ENCODE measurements at regions not wholly inside any gene's neighbourhood (a gene's known extent, or its start where the extent isn't known, plus 50 kb on each side); places are given as distances from the start of the nearest gene placed in this dataset.

DNA sequence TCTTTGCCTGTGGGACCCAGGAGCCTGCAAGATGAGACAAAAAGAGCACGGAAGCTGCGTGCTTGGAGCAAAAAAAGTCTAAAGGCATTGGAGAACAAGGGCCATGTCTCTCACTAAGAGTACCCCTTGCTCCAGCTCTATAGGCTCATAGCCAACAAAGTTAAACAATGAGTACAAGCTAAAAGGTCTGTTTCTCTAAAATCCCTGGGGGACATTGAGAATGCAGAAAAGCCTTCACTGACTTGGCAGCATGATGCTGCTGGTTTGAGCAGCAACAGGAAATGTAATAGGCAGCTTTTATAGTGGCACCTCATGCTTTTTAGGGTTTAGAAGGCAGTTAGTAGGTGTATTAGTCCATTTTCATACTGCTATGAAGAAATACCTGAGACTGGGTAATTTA is 287.5 kb downstream of the SMARCA2 start:
- WGBS, 2 donors (ENCODE audit: low coverage in 1 of 2), result 76 to 83% methylated on average over 2 of the region's 2 CpGs
- Histone ChIP-seq H3K36me3 (no peaks in the 10 kb centered on the region), H3K4me1 (no peaks in the 10 kb centered on the region), H3K27me3 (no peaks in the 10 kb centered on the region), H3K27ac (no peak overlapping the region), H3K9me3 (no peaks in the 10 kb centered on the region), H3K4me3 (no peak overlapping the region)
- no peak for DNase-seq
- in situ Hi-C loops (cut with MboI; ENCODE audit: low pct_ligation_motif_present in 1 of 4, low pct_unique_long_range_greater_than_20kb in 1 of 4, low sequenced_read_pairs in 3 of 4) (no loop called here), intact Hi-C loops (cut with DNase I; ENCODE audit: low total_unique reads) (no loop called here)
- TF ChIP-seq POLR2AphosphoS5 (IDR thresholded peaks at IDR 0.05) (no peak), EP300 (IDR thresholded peaks at IDR 0.05; ENCODE audit: low read depth) (no peak), CTCF (IDR thresholded peaks at IDR 0.05) (no peak), POLR2A (IDR thresholded peaks at IDR 0.05) (no peak)

GRCh38 chr9:2303056-2303455 is 287.9 kb downstream of the SMARCA2 start:
- H3K4me3 ChIP-seq, result no peak overlapping the region
- no peak for DNase-seq
- no peaks in the 10 kb centered on the region for H3K27me3 ChIP-seq
- no peak overlapping the region for H3K27ac ChIP-seq
- intact Hi-C loops (cut with DNase I; ENCODE audit: low total_unique reads) (no loop called here), in situ Hi-C loops (cut with MboI; ENCODE audit: low pct_ligation_motif_present in 1 of 4, low pct_unique_long_range_greater_than_20kb in 1 of 4, low sequenced_read_pairs in 3 of 4) (no loop called here)
- no peaks in the 10 kb centered on the region for H3K36me3 ChIP-seq
- no peak for TF ChIP-seq EP300 (IDR thresholded peaks at IDR 0.05; ENCODE audit: low read depth)
- TF ChIP-seq POLR2AphosphoS5 (IDR thresholded peaks at IDR 0.05), result no peak
- no peak for TF ChIP-seq POLR2A (IDR thresholded peaks at IDR 0.05)
- TF ChIP-seq CTCF (IDR thresholded peaks at IDR 0.05), result no peak
- 85 to 93% methylated on average over 2 to 3 of the region's 3 CpGs for WGBS, 2 donors (ENCODE audit: low coverage in 1 of 2)
- no peaks in the 10 kb centered on the region for H3K9me3 ChIP-seq
- H3K4me1 ChIP-seq, result no peaks in the 10 kb centered on the region

DNA sequence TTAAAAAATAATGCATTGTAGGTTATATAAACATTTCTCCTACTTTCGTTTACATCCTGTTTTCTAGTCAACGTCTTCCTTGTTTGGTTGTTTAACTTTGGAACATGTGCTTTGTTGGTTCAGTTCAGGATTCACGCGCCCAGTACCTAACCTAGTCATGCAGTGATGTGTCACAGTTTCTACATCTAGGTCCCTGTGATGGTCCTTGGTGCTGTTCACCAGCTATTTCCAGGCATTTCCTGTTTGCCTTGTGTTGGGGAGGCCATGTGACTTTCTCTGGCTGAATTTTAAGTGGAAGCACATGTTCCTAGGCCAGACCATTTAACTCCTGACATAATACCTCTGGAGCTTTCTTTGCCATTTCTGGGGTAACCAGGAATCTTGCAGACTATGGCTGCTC is 292.3 kb downstream of the SMARCA2 start:
- Histone ChIP-seq H3K27me3 (no peaks in the 10 kb centered on the region), H3K4me3 (no peak overlapping the region), H3K36me3 (no peaks in the 10 kb centered on the region), H3K9me3 (peaks cover 10 to 11% of the 10 kb centered on the region in 2 donors), H3K4me1 (no peaks in the 10 kb centered on the region), H3K27ac (no peak overlapping the region)
- intact Hi-C loops (cut with DNase I; ENCODE audit: low total_unique reads), result no loop called here
- 59 to 64% methylated on average over 4 of the region's 4 CpGs for WGBS, 2 donors (ENCODE audit: low coverage in 1 of 2)
- no peak for TF ChIP-seq CTCF (IDR thresholded peaks at IDR 0.05)
- no peak for DNase-seq
- in situ Hi-C loops (cut with MboI; ENCODE audit: low pct_ligation_motif_present in 1 of 4, low pct_unique_long_range_greater_than_20kb in 1 of 4, low sequenced_read_pairs in 3 of 4), result no loop called here

- DNase-seq, result no peak
- in situ Hi-C loops (cut with MboI; ENCODE audit: low pct_ligation_motif_present in 1 of 4, low pct_unique_long_range_greater_than_20kb in 1 of 4, low sequenced_read_pairs in 3 of 4), result no loop called here
Measured at GRCh38 chr9:2311920-2312319, 296.8 kb downstream of the SMARCA2 start.

More at GRCh38 chr9:2311920-2312319, 296.8 kb downstream of the SMARCA2 start:
- no peaks in the 10 kb centered on the region for H3K4me1 ChIP-seq
- no peak overlapping the region for H3K27ac ChIP-seq
- intact Hi-C loops (cut with DNase I; ENCODE audit: low total_unique reads), result no loop called here
- TF ChIP-seq POLR2A (IDR thresholded peaks at IDR 0.05), result no peak
- TF ChIP-seq EP300 (IDR thresholded peaks at IDR 0.05; ENCODE audit: low read depth), result no peak
- TF ChIP-seq POLR2AphosphoS5 (IDR thresholded peaks at IDR 0.05), result no peak
- no peak for TF ChIP-seq CTCF (IDR thresholded peaks at IDR 0.05)
- no peaks in the 10 kb centered on the region for H3K36me3 ChIP-seq
- no peaks in the 10 kb centered on the region for H3K27me3 ChIP-seq
- peaks cover 21 to 22% of the 10 kb centered on the region in 2 donors for H3K9me3 ChIP-seq
- no peak overlapping the region for H3K4me3 ChIP-seq

Data from transverse colon (tissue), 4 donors.